HFFc6 (cell line): ENCODE measurements at regions not wholly inside any gene's neighbourhood (a gene's known extent, or its start where the extent isn't known, plus 50 kb on each side); places are given as distances from the start of the nearest gene placed in this dataset.

Source experiments
- DNase-seq: peaks from one replicate; pipeline ENCODE4 v3.0.0-alpha.2; 2018
- H3K27ac Mint-ChIP-seq: 2 replicates; pipeline ENCODE4 v1.8.0; 2020; ENCODE audit warnings: mild to moderate bottlenecking, mixed read lengths
- H3K27me3 Mint-ChIP-seq: 2 replicates; pipeline ENCODE4 v1.8.0; 2021; ENCODE audit warnings: mild to moderate bottlenecking, moderate library complexity, mixed read lengths; ENCODE audit not compliant: insufficient read depth
- H3K36me3 Mint-ChIP-seq: 2 replicates; pipeline ENCODE4 v1.8.0; 2021; ENCODE audit warnings: low read depth, mixed read lengths
- H3K4me1 Mint-ChIP-seq: 2 replicates; pipeline ENCODE4 v1.8.0; 2020; ENCODE audit warnings: low read depth, mixed read lengths
- H3K4me3 Mint-ChIP-seq: 2 replicates; pipeline ENCODE4 v1.8.0; 2020; ENCODE audit warnings: mild to moderate bottlenecking, moderate library complexity, mixed read lengths
- H3K9me3 Mint-ChIP-seq: 2 replicates; pipeline ENCODE4 v1.8.0; 2020; ENCODE audit warnings: mild to moderate bottlenecking, mixed read lengths
- CTCF ChIP-seq: fragments of 200-600 bp; sonication (generic); IDR thresholded peaks from 2 replicates; pipeline ENCODE4 v1.5.0; 2021; ENCODE audit warnings: antibody characterized with exemption, mild to moderate bottlenecking

GRCh38 chr4:85367815-85368214 lies 107.1 kb upstream of the ARHGAP24 start:
- Mint-ChIP-seq H3K27ac (no peak overlapping the region), H3K36me3 (no peaks in the 10 kb centered on the region), H3K27me3 (peaks cover 1% of the 10 kb centered on the region; the same call in 1 of the 2 replicates), H3K4me3 (no peak overlapping the region), H3K4me1 (no peaks in the 10 kb centered on the region), H3K9me3 (no peaks in the 10 kb centered on the region)
- no peak for DNase-seq
- TF ChIP-seq CTCF: no peak

- no peak overlapping the region for H3K27ac Mint-ChIP-seq
These were observed 106.7 kb upstream of the ARHGAP24 start for GRCh38 chr4:85368240-85368639.

GRCh38 chr4:85368932-85369331 lies 106.0 kb upstream of the ARHGAP24 start:
- no peak for DNase-seq
- H3K9me3 Mint-ChIP-seq: no peaks in the 10 kb centered on the region
- H3K27ac Mint-ChIP-seq: no peak overlapping the region
- no peaks in the 10 kb centered on the region for H3K4me1 Mint-ChIP-seq
- H3K36me3 Mint-ChIP-seq: no peaks in the 10 kb centered on the region
- no peak overlapping the region for H3K4me3 Mint-ChIP-seq
- TF ChIP-seq CTCF: no peak
- H3K27me3 Mint-ChIP-seq: peaks cover 1% of the 10 kb centered on the region; the same call in 1 of the 2 replicates

More at GRCh38 chr4:85368240-85368639, 106.7 kb upstream of the ARHGAP24 start:
- no peaks in the 10 kb centered on the region for H3K36me3 Mint-ChIP-seq
- H3K27me3 Mint-ChIP-seq: peaks cover 1% of the 10 kb centered on the region; the same call in 1 of the 2 replicates
- H3K4me3 Mint-ChIP-seq: no peak overlapping the region
- H3K9me3 Mint-ChIP-seq: no peaks in the 10 kb centered on the region
- TF ChIP-seq CTCF: no peak
- no peak for DNase-seq
- no peaks in the 10 kb centered on the region for H3K4me1 Mint-ChIP-seq

GRCh38 chr4:85369703-85370380 lies 105.1 kb upstream of the ARHGAP24 start:
- Mint-ChIP-seq H3K4me1 (no peaks in the 10 kb centered on the region), H3K36me3 (no peaks in the 10 kb centered on the region), H3K27ac (no peak overlapping the region), H3K4me3 (no peak overlapping the region), H3K9me3 (no peaks in the 10 kb centered on the region), H3K27me3 (peaks cover 3% of the 10 kb centered on the region)
- DNase-seq: no peak
- no peak for TF ChIP-seq CTCF

GRCh38 chr4:85370400-85371032 lies 104.4 kb upstream of the ARHGAP24 start:
- Mint-ChIP-seq H3K4me3 (no peak overlapping the region), H3K36me3 (no peaks in the 10 kb centered on the region), H3K4me1 (no peaks in the 10 kb centered on the region), H3K27me3 (peaks cover 3% of the 10 kb centered on the region), H3K27ac (no peak overlapping the region), H3K9me3 (no peaks in the 10 kb centered on the region)
- peak; percentile 35 for DNase-seq
- peak; percentile 82 for TF ChIP-seq CTCF
